ENCODE measurements at regions not wholly inside any gene's neighbourhood (a gene's known extent, or its start where the extent isn't known, plus 50 kb on each side); places are given as distances from the start of the nearest gene placed in this dataset.

GRCh38 chr1:191709215-191709614 is 449.0 kb upstream of the RGS18 start:
- no peak for TF ChIP-seq RARB (CRISPR knock-in tag; IDR thresholded peaks at IDR 0.05)
- no peak for TF ChIP-seq ZNF70 (CRISPR knock-in tag; IDR thresholded peaks at IDR 0.05)
- no peak for TF ChIP-seq GLIS3 (CRISPR knock-in tag; IDR thresholded peaks at IDR 0.05)
- TF ChIP-seq CSRNP3 (CRISPR knock-in tag; IDR thresholded peaks at IDR 0.05) = no peak
- TF ChIP-seq BACH2 (CRISPR knock-in tag; IDR thresholded peaks at IDR 0.05; ENCODE audit: borderline replicate concordance) = no peak
- TF ChIP-seq ARNTL (CRISPR knock-in tag; IDR thresholded peaks at IDR 0.05; ENCODE audit: borderline replicate concordance, low read depth) = no peak
- no peak for TF ChIP-seq POU6F1 (CRISPR knock-in tag; IDR thresholded peaks at IDR 0.05; ENCODE audit: borderline replicate concordance, low read depth)
- TF ChIP-seq CSDC2 (CRISPR knock-in tag; IDR thresholded peaks at IDR 0.05) = no peak
- TF ChIP-seq ESRRG (CRISPR knock-in tag; IDR thresholded peaks at IDR 0.05) = no peak
- no peak for TF ChIP-seq ISL1 (CRISPR knock-in tag; IDR thresholded peaks at IDR 0.05)
- no peak for TF ChIP-seq CREB5 (CRISPR knock-in tag; IDR thresholded peaks at IDR 0.05; ENCODE audit: low read depth)
- TF ChIP-seq TCF4 (CRISPR knock-in tag; IDR thresholded peaks at IDR 0.05; ENCODE audit: borderline replicate concordance) = no peak
- TF ChIP-seq TSHZ2 (CRISPR knock-in tag; IDR thresholded peaks at IDR 0.05) = no peak
- no peak for TF ChIP-seq ZFP3 (CRISPR knock-in tag; IDR thresholded peaks at IDR 0.05)
- no peak for ATAC-seq

- no peak for TF ChIP-seq SNAI2 (CRISPR knock-in tag; IDR thresholded peaks at IDR 0.05)
- no peak for TF ChIP-seq ISL1 (CRISPR knock-in tag; IDR thresholded peaks at IDR 0.05)
- TF ChIP-seq PATZ1 (CRISPR knock-in tag; IDR thresholded peaks at IDR 0.05; ENCODE audit: borderline replicate concordance) = no peak
- TF ChIP-seq CSDC2 (CRISPR knock-in tag; IDR thresholded peaks at IDR 0.05) = no peak
- no peak for TF ChIP-seq TSHZ2 (CRISPR knock-in tag; IDR thresholded peaks at IDR 0.05)
- TF ChIP-seq ZFP30 (CRISPR knock-in tag; IDR thresholded peaks at IDR 0.05) = no peak
- TF ChIP-seq CSRNP3 (CRISPR knock-in tag; IDR thresholded peaks at IDR 0.05) = no peak
- TF ChIP-seq PPARA (CRISPR knock-in tag; IDR thresholded peaks at IDR 0.05; ENCODE audit: borderline replicate concordance) = no peak
- no peak for TF ChIP-seq TOX (CRISPR knock-in tag; IDR thresholded peaks at IDR 0.05; ENCODE audit: borderline replicate concordance)
- no peak for TF ChIP-seq ZNF70 (CRISPR knock-in tag; IDR thresholded peaks at IDR 0.05)
- TF ChIP-seq ZFP3 (CRISPR knock-in tag; IDR thresholded peaks at IDR 0.05) = no peak
- no peak for TF ChIP-seq OSR1 (CRISPR knock-in tag; IDR thresholded peaks at IDR 0.05)
- no peak for ATAC-seq
These were observed 446.3 kb upstream of the RGS18 start for GRCh38 chr1:191711961-191712360.

Measured in SK-N-SH treated with all-trans-retinoic acid at 6 μM for 48 hours (cell line).